ENCODE measurements at regions not wholly inside any gene's neighbourhood (a gene's known extent, or its start where the extent isn't known, plus 50 kb on each side); places are given as distances from the start of the nearest gene placed in this dataset.

DNA sequence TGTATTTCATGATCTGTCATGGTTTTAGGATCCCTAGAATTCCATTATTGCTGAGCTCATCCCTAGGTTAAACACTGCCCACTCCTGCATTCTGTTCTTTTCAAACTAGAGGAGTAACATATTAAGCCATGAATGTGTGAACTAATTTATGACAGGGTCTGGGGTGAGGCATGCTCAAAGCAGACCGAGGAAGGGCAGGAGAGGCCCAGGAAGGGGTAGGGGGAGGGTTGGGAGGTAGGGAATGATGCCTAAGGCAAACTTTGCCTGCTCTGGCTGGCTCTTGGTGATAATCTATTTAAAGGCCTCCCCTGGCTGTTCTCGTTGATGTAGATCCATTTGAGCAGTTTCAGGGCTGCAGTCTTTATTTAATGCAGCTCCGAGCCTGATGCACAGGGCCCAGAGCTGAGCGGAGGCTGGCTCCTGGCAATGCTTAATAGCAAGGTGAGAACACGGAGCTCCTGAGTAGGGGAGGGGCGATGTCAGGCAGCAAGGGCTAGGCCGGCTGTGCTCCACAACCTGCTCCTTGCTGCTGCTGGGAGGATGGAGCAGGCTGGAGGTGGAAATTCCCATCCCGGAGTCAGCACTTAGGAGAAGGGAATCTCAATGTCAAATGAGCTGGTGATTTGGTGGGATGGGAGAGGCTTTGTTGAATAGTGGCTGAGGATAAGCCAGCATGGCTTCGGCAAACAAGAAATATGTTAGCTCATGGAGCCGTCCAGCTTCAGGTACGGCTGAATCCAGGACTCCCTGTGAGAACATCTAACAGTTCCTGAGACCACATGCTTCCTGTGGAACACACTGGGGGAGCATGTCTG lies 73.2 kb upstream of the UNC5A start:
- Mint-ChIP-seq H3K4me3 (no peak overlapping the region), H3K27ac (no peak overlapping the region), H3K36me3 (ENCODE audit: low read depth) (no peaks in the 10 kb centered on the region), H3K9me3 (no peaks in the 10 kb centered on the region), H3K27me3 (peaks cover 42% of the 10 kb centered on the region), H3K4me1 (no peaks in the 10 kb centered on the region)
- CTCF ChIA-PET = interaction anchor here (0.8 to 1.4 kb wide), 2 partner anchors 76 to 77 kb away, joined by 3 read pairs; no protein-coding TSS in a partner anchor
- peak; percentile 11 for DNase-seq
- POLR2A ChIA-PET = no interaction called here

DNA sequence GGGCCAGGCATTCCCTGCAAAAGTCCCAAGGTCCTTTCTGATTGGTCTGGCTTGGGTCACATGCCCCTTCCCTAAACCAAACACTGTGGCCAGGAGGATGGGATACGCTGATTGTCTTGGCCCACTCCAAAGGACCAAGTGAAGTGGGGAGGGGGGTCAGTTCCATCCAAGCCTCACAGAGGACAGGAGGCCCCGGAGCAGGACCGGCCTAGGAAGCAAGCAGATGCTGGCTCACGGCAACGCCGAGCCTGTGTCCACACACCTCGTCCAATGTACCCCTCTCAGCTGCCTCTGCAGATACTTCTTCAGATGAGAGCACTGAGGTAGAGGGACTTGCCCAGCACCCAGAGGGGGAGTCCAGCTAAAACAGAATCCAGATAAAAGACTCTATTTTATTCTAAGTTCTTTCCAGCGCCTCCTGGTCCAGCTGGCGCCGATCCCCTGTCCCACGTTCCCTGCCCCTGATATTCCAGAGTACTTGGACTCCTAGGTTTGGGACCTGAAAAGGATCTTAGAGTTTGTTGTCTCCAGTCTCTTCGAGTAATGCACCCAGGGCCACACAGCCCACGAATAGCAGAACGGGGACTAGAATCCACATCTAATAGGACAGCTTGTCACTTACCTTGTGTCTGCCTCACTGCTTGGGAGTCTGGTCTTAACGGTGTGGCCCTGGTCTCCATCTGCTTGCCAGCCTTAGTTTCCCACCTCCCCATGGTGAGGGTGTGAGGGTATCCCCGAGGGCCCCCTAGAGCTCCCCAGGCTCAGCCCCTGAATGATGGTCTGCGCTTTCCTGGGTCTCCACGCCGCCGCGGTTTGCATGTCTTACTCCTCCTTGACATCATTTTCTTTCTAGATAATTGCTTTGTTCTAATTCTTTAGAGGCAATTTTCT lies 72.4 kb upstream of the UNC5A start:
- H3K27ac Mint-ChIP-seq = no peak overlapping the region
- peak; percentile 2 for DNase-seq
- ChIA-PET POLR2A (no interaction called here), CTCF (interaction anchor here (0.8 kb wide), 1 partner anchor 77 kb away, joined by 3 read pairs; no protein-coding TSS in a partner anchor)
- no peaks in the 10 kb centered on the region for H3K36me3 Mint-ChIP-seq (ENCODE audit: low read depth)
- H3K4me3 Mint-ChIP-seq = no peak overlapping the region
- H3K9me3 Mint-ChIP-seq = no peaks in the 10 kb centered on the region
- H3K27me3 Mint-ChIP-seq = peaks cover 46% of the 10 kb centered on the region
- H3K4me1 Mint-ChIP-seq = no peaks in the 10 kb centered on the region

DNA sequence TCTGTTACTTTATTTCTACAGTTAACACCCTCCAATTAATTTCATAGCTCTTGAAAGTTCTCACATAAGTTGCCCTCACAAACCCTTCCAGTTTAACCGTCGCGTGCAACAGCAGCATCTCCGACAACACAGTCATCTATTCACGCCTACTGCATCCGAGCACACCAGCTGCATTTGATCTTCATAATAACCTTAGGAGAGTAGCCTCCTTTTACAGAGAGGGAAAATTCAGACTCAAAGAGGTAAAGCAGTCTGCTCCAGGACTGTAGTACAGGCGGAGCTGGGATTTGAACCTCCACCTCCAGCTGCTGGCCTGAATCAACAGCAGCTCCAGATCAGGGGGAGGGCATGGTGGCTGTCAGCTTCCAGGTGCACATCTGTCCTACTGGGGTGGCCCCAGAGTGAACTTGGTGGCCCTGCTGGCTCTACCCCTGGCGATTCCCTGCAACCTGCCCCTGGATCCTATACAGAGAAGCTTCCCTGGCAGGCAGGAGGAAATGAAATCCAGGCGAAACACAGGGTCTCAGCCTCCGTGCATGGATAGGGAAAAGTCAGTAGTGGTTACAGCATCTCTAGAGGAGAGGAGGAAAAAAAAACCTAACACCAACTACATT lies 71.6 kb upstream of the UNC5A start:
- Mint-ChIP-seq H3K4me1 (peaks cover 1% of the 10 kb centered on the region), H3K27ac (no peak overlapping the region), H3K4me3 (no peak overlapping the region), H3K9me3 (no peaks in the 10 kb centered on the region), H3K36me3 (ENCODE audit: low read depth) (no peaks in the 10 kb centered on the region), H3K27me3 (peaks cover 49% of the 10 kb centered on the region)
- POLR2A ChIA-PET = no interaction called here
- DNase-seq = no peak
- CTCF ChIA-PET = interaction anchor here (1.5 kb wide), 1 partner anchor 78 kb away, joined by 4 read pairs; no protein-coding TSS in a partner anchor

DNA sequence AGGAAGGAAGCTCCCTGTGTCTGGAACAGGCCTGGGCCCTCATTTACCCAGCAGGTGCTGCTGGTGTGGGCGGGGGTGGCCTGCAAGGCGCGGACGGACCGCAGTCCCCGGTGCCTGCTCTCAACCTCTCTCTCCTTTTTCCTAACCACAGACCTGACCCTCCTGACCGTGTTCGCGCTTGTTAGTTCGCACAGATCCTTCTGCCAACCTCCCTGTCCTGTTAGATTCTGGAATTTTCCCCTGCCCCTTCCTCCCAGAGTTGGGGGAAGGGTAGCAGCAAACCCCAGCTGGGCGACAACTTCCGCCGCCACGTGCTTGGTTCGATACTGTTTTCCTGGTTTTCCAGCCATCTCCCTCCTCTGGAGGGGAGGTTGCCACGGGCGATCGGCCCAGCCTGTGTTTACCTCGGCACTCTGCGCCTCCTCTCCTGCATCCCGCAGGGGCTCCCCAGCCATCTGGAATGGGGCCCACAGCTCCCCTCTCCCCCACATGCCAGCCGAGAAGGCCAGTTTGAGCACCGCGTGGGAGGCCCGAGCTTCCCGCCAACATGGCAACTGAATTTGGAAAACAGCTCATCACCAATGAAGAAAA lies 70.8 kb upstream of the UNC5A start:
- Mint-ChIP-seq H3K36me3 (ENCODE audit: low read depth) (no peaks in the 10 kb centered on the region), H3K9me3 (no peaks in the 10 kb centered on the region), H3K4me3 (no peak overlapping the region), H3K27ac (no peak overlapping the region), H3K4me1 (peaks cover 4% of the 10 kb centered on the region), H3K27me3 (peaks cover 57% of the 10 kb centered on the region)
- no peak for DNase-seq
- ChIA-PET CTCF (interaction anchor here (1.5 kb wide), 1 partner anchor 79 kb away, joined by 4 read pairs; no protein-coding TSS in a partner anchor), POLR2A (no interaction called here)

DNA sequence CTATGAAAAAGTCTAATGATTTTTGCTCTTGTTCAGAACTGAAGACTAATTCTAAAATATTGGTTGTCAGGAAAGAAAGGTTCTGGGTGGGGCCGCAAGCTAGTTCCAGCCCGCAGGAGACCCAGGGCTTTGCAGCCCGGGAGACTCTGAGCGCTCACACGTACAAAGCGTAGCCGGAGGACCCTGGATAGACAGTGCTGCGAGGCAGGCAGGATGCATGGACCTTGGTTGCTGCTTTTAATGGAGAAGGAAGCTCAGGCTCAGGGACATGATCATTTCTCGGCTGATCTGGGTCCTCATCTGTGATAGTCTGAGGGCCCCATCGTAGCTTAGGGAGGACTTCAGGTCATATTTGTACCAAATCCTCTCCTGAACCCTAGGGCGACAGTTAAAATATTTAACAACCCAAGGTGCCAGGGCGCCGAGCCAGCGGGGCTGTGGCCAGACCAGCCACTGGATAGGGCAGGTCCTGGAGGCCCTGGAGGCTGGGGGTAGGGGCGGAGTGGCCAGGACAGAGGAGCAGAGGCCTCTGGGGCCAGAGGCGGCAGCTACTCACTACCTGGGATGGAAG lies 70.1 kb upstream of the UNC5A start:
- Mint-ChIP-seq H3K27ac (no peak overlapping the region), H3K9me3 (no peaks in the 10 kb centered on the region), H3K36me3 (ENCODE audit: low read depth) (no peaks in the 10 kb centered on the region), H3K27me3 (peaks cover 62% of the 10 kb centered on the region), H3K4me3 (no peak overlapping the region), H3K4me1 (peaks cover 5% of the 10 kb centered on the region)
- no peak for DNase-seq
- CTCF ChIA-PET = interaction anchor here (1.5 kb wide), 1 partner anchor 79 kb away, joined by 4 read pairs; no protein-coding TSS in a partner anchor
- POLR2A ChIA-PET = no interaction called here

DNA sequence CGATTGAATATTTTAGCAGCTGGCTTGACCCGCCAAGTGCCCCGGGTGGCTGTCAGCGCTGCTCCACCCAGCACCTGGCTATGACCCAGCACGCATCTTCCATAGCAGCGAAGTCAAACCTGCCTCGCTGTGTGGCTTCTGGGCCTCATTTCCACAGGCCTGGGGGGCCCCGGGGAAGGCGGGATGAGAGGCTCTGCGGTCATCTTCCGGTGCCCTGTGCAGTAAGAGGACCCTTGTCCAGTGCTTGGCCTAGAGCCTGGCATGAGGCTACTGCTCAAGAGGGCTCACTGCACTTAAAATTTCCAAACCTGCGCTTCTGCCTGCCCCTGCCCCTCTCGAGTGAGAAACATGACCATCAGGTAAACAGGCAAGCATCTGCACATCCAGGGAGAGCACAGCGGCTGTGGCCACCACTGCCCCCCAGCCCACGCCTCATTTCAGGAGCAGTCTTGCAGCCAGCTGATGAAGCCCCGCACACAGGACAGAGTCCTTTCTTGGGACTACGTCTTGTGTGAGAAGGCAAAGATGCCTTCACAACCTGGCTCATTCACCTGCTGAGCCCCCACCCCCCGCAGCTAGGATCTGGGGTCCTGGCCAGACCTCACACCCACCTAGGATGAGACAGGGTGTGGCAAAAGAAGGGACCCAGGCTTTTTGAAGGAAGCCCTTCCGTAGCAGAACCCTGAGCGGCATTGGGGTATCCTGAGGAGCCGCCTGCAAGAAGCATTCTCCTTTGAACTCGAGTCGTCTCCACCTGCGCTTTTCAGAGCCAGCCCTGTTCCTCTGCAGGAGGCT lies 69.5 kb upstream of the UNC5A start:
- H3K9me3 Mint-ChIP-seq = no peaks in the 10 kb centered on the region
- no peak overlapping the region for H3K4me3 Mint-ChIP-seq
- H3K27ac Mint-ChIP-seq = no peak overlapping the region
- CTCF ChIA-PET = interaction anchor here (1.6 kb wide), 1 partner anchor 80 kb away, joined by 3 read pairs; no protein-coding TSS in a partner anchor
- POLR2A ChIA-PET = no interaction called here
- no peaks in the 10 kb centered on the region for H3K36me3 Mint-ChIP-seq (ENCODE audit: low read depth)
- no peak for DNase-seq
- H3K4me1 Mint-ChIP-seq = peaks cover 12% of the 10 kb centered on the region
- peaks cover 66% of the 10 kb centered on the region for H3K27me3 Mint-ChIP-seq

DNA sequence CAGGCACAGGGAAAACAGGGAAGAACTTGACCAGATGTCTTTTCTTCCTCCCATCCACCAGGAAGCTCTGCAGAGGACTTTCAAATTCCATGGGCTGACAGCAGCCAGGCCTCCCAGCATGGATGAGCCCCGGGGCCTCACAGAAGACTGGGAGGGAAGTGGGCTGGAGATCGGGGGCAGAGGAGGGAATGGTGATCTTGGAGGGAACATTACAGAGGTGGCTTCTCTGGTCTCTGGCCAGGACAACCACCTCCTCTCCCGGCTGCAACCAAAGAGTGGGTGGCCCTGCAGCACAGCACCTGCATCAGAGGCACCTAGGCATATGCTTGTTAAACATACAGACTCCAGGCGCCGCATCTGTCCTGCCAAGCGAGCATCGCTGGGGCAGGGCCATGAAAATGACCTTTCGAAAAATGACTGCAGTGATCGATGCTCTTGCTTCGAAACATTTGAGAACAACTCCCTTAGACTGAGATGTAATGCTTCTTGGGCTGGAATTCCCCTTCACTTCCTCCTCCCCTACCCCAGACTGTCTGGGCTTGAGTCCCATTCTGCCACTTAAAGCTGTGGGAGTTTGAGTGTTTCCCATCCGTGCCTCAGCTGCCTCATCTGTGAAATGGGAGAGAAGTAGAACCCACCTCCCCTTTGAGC lies 68.7 kb upstream of the UNC5A start:
- H3K27ac Mint-ChIP-seq = no peak overlapping the region
- no peaks in the 10 kb centered on the region for H3K9me3 Mint-ChIP-seq
- POLR2A ChIA-PET = no interaction called here
- no peak for DNase-seq
- H3K4me3 Mint-ChIP-seq = no peak overlapping the region
- CTCF ChIA-PET = interaction anchor here (1.6 kb wide), 1 partner anchor 81 kb away, joined by 3 read pairs; no protein-coding TSS in a partner anchor
- no peaks in the 10 kb centered on the region for H3K36me3 Mint-ChIP-seq (ENCODE audit: low read depth)
- H3K4me1 Mint-ChIP-seq = peaks cover 16% of the 10 kb centered on the region
- H3K27me3 Mint-ChIP-seq = peaks cover 71% of the 10 kb centered on the region

DNA sequence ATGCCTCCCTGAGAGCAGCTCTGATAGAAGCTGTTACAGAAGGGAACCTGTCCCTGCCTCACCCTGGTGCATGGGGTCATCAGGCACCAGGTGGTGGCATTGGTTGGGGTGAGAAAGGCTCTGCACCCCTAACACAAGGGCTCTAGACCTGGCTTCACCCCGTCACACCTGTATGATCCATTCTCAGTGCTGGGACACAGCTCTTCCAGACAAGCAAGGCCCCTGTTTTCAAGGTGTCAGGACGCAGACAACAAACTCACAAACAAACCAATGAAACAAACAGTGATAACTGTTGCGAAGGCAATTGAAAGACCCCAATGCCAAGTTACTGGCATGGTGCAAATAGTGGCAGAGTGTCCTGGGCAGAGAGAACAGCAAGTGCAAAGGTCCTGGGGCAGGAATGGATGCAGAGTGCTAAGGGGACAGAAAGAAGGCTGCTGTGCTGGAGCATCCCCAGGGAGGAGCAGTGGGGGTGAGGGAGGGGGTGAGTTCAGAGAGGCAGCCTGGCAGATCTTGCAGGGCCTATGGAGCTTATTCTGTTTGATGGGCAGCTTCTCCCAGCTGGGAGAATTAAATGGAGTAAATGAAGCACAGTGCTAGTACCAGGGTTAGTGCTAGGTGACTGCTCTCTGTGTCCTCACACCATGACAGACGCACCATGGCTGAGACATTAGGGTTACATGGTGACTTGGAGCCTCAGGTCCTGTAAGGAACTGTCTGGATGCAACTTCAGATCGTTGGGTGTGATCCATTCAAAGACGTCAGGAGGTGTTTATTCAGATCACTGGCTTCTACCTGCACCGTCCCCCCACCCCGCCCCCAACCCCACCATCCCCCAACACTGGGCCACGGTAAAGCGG lies 67.9 kb upstream of the UNC5A start:
- Mint-ChIP-seq H3K27me3 (peaks cover 73% of the 10 kb centered on the region), H3K4me1 (peaks cover 16% of the 10 kb centered on the region), H3K9me3 (no peaks in the 10 kb centered on the region), H3K4me3 (no peak overlapping the region), H3K27ac (no peak overlapping the region), H3K36me3 (ENCODE audit: low read depth) (no peaks in the 10 kb centered on the region)
- ChIA-PET CTCF (interaction anchor here (1.6 kb wide), 1 partner anchor 82 kb away, joined by 3 read pairs; no protein-coding TSS in a partner anchor), POLR2A (no interaction called here)
- DNase-seq = no peak

DNA sequence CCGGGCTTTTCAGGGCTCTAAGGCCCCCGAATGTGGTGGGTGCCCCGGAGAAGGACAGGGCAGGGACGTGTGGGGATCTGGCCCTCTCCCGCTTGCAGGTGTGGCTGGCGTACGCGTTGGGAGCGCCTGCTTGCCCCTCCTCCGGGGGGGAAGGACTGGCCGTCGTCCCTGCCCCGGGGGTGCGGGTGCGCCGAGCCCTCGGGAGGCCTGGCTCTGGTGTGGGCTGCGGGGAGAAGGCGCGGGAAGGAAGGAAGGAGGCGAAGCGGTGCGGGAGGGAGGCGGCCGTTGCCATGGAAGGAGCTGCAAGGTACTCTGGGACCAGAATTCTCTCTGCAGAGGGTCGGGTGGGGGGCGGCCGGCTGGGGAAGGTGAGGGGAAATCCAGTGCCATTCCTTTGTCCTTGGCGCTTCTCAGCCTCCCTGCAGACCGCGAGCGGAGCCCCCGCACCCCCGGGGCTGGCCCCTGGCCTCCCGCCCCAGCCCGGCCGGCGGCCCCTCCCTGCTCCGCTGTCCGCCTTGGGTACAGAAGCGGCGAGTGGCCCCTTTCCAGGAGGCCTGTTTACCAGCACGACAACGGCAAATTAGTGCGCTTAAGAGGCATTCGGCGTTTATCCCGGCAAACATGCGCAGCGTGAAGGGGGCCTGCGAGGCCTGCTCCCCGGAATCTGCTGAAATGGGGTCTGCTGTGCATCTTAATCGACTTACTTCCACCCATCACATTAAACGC lies 67.1 kb upstream of the UNC5A start:
- DNase-seq = no peak
- H3K4me3 Mint-ChIP-seq = no peak overlapping the region
- CTCF ChIA-PET = interaction anchor here (2.6 kb wide), 1 partner anchor 82 kb away, joined by 13 read pairs; no protein-coding TSS in a partner anchor
- H3K4me1 Mint-ChIP-seq = peaks cover 16% of the 10 kb centered on the region
- H3K27ac Mint-ChIP-seq = no peak overlapping the region
- peaks cover 72% of the 10 kb centered on the region for H3K27me3 Mint-ChIP-seq
- POLR2A ChIA-PET = no interaction called here
- no peaks in the 10 kb centered on the region for H3K36me3 Mint-ChIP-seq (ENCODE audit: low read depth)
- H3K9me3 Mint-ChIP-seq = no peaks in the 10 kb centered on the region

DNA sequence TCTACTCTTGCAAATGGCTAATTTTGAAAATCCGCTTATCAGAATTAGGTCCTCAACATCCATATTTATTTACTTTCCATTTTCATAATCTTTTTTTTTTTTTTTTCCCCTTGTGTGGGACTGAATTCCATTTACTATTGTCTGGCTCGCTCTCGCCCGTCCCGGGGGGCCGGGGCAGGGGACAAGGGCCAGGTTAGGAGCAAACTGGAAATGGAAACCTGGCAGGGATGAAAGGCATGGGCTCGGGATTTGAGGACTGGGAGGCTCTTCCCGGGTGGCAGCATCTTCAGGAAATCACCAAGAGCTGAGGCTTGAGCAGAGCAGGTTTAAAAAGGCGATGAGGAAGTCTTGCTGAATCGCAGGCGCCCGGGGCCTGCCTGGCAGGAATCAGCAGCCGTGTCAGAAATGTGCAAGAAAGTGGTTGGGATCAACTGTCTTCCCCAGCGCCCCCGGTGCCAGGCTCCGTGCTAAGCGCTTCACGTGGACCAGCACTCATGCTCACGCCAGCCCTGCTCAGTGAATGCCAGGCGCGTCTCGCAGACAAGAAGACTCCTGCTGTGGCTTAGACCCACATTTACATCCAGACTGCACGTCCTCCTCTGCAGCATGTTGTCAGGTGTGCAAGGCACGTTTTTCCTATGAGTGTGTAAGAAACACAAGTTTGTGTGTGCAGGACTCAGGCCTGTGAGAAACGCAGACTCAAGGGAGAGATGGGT lies 66.3 kb upstream of the UNC5A start:
- H3K36me3 Mint-ChIP-seq (ENCODE audit: low read depth) = no peaks in the 10 kb centered on the region
- ChIA-PET CTCF (interaction anchor here (0.9 to 2.6 kb wide), 3 partner anchors 13 to 86 kb away, joined by 3 to 13 read pairs (median 6); no protein-coding TSS in a partner anchor), POLR2A (no interaction called here)
- DNase-seq = no peak
- H3K4me3 Mint-ChIP-seq = no peak overlapping the region
- peaks cover 16% of the 10 kb centered on the region for H3K4me1 Mint-ChIP-seq
- H3K9me3 Mint-ChIP-seq = no peaks in the 10 kb centered on the region
- peaks cover 68% of the 10 kb centered on the region for H3K27me3 Mint-ChIP-seq
- H3K27ac Mint-ChIP-seq = no peak overlapping the region
